ENCODE measurements at regions not wholly inside any gene's neighbourhood (a gene's known extent, or its start where the extent isn't known, plus 50 kb on each side); places are given as distances from the start of the nearest gene placed in this dataset.

- Histone ChIP-seq H3K18ac (ENCODE audit: low read length) (no peak overlapping the region), H2BK120ac (ENCODE audit: low read depth, low read length) (no peak overlapping the region), H3K9ac (ENCODE audit: low read length) (no peak overlapping the region), H3K56ac (ENCODE audit: low read length) (no peak overlapping the region), H2BK5ac (ENCODE audit: low read length) (no peak overlapping the region), H4K5ac (ENCODE audit: low read length) (no peak overlapping the region), H3K4me2 (ENCODE audit: low read length) (no peak overlapping the region), H3K23ac (ENCODE audit: low read length) (no peak overlapping the region), H3K27ac (ENCODE audit: low read depth, low read length) (no peak overlapping the region), H3K4ac (ENCODE audit: low read depth, low read length) (no peak overlapping the region), H2BK15ac (replicated peaks; ENCODE audit: low read depth) (no peak overlapping the region), H3K36me3 (ENCODE audit: control insufficient read depth, insufficient read depth, low read length) (no peaks in the 10 kb centered on the region), H3K4me3 (ENCODE audit: low read length) (no peak overlapping the region), H3K79me2 (ENCODE audit: control insufficient read depth, insufficient read depth, low read length) (no peaks in the 10 kb centered on the region), H2AK5ac (ENCODE audit: low read length) (no peak overlapping the region), H4K8ac (ENCODE audit: low read depth, low read length) (no peak overlapping the region), H3K27me3 (ENCODE audit: insufficient read depth, low read length, poor library complexity) (no peaks in the 10 kb centered on the region), H3K4me1 (ENCODE audit: control insufficient read depth, low read depth, low read length) (peaks cover 2% of the 10 kb centered on the region), H3K79me1 (ENCODE audit: low read length) (no peaks in the 10 kb centered on the region)
- DNase-seq = no peak
- WGBS (ENCODE audit: extremely low coverage, insufficient coverage, low lambda C conversion rate) = no CpG with 5 or more reads among the region's 1 CpG
Observed at GRCh38 chr12:59386236-59386635, 209.6 kb upstream of the SLC16A7 start.

DNA sequence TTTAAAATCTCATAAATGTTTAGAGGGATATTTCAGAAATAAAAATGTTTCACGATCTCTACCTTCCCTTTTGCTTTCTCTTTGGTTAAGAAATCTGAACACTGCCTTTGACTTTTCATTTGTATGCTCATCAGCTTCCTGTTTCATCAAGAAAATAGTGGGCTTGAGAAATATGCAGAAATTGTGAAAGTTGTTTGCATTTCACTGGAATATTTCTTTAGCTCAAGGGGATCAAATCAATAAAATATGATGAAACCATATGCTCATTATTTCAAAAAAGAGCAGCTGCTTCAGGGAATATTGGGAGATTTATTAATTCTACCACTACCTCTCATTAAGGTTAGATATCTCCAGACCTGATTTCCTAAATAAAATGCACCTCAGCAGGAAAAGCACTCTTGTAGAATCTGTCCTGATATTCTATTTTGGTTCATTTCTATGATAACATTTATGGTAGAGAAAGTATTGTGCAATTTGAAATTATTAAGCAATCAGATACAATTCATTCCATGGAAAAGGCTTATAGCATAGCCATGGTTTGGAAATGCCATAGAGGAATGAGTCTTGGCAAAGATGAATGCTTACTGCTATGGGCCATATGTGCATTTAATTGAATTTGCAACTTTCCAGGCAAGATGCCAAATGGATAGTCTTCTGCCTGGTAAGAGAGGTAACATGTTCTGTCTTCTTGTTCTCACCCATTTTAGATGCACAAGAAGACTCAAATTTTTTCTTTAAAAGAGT lies 212.6 kb upstream of the SLC16A7 start:
- Histone ChIP-seq H3K79me2 (ENCODE audit: control insufficient read depth, insufficient read depth, low read length) (no peaks in the 10 kb centered on the region), H4K5ac (ENCODE audit: low read length) (no peak overlapping the region), H2BK15ac (replicated peaks; ENCODE audit: low read depth) (no peak overlapping the region), H3K23ac (ENCODE audit: low read length) (no peak overlapping the region), H3K27me3 (ENCODE audit: insufficient read depth, low read length, poor library complexity) (no peaks in the 10 kb centered on the region), H3K79me1 (ENCODE audit: low read length) (no peaks in the 10 kb centered on the region), H3K4me2 (ENCODE audit: low read length) (no peak overlapping the region), H3K27ac (ENCODE audit: low read depth, low read length) (no peak overlapping the region), H2BK5ac (ENCODE audit: low read length) (no peak overlapping the region), H3K56ac (ENCODE audit: low read length) (no peak overlapping the region), H3K18ac (ENCODE audit: low read length) (no peak overlapping the region), H2AK5ac (ENCODE audit: low read length) (no peak overlapping the region), H3K4me1 (ENCODE audit: control insufficient read depth, low read depth, low read length) (peaks cover 2% of the 10 kb centered on the region), H3K4me3 (ENCODE audit: low read length) (no peak overlapping the region), H2BK120ac (ENCODE audit: low read depth, low read length) (no peak overlapping the region), H3K9ac (ENCODE audit: low read length) (no peak overlapping the region), H3K4ac (ENCODE audit: low read depth, low read length) (no peak overlapping the region), H4K8ac (ENCODE audit: low read depth, low read length) (no peak overlapping the region), H3K36me3 (ENCODE audit: control insufficient read depth, insufficient read depth, low read length) (no peaks in the 10 kb centered on the region)
- no CpG with 5 or more reads among the region's 1 CpG for WGBS (ENCODE audit: extremely low coverage, insufficient coverage, low lambda C conversion rate)
- no peak for DNase-seq

GRCh38 chr12:59382282-59383078 lies 213.3 kb upstream of the SLC16A7 start:
- Histone ChIP-seq H4K5ac (ENCODE audit: low read length) (no peak overlapping the region), H3K56ac (ENCODE audit: low read length) (no peak overlapping the region), H3K4ac (ENCODE audit: low read depth, low read length) (no peak overlapping the region), H3K4me3 (ENCODE audit: low read length) (no peak overlapping the region), H2BK5ac (ENCODE audit: low read length) (no peak overlapping the region), H3K23ac (ENCODE audit: low read length) (no peak overlapping the region), H3K4me1 (ENCODE audit: control insufficient read depth, low read depth, low read length) (peaks cover 2% of the 10 kb centered on the region), H3K36me3 (ENCODE audit: control insufficient read depth, insufficient read depth, low read length) (no peaks in the 10 kb centered on the region), H3K79me2 (ENCODE audit: control insufficient read depth, insufficient read depth, low read length) (no peaks in the 10 kb centered on the region), H3K79me1 (ENCODE audit: low read length) (no peaks in the 10 kb centered on the region), H3K27me3 (ENCODE audit: insufficient read depth, low read length, poor library complexity) (no peaks in the 10 kb centered on the region), H2BK120ac (ENCODE audit: low read depth, low read length) (no peak overlapping the region), H3K4me2 (ENCODE audit: low read length) (no peak overlapping the region), H2AK5ac (ENCODE audit: low read length) (no peak overlapping the region), H3K18ac (ENCODE audit: low read length) (no peak overlapping the region), H4K8ac (ENCODE audit: low read depth, low read length) (no peak overlapping the region), H3K9ac (ENCODE audit: low read length) (no peak overlapping the region), H2BK15ac (replicated peaks; ENCODE audit: low read depth) (no peak overlapping the region), H3K27ac (ENCODE audit: low read depth, low read length) (no peak overlapping the region)
- no CpG with 5 or more reads among the region's 3 CpGs for WGBS (ENCODE audit: extremely low coverage, insufficient coverage, low lambda C conversion rate)
- DNase-seq = no peak

DNA sequence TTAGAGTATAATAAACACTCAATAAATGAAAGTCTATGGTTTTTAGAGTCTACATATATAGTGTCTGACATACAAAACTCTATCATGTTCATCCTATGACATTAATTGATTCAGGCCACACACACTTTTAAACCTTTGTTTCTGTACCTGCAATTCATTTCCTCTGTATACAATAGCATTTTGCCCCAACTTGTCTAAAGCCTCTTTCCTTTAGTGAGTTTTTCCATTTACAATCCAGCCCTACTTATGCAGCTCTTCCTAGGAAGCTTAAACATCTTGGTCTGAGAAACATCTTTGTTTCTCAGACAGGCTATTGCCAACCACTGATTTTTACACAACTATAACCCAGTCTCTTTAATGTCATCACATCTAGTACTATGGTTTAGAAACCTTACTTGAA lies 214.7 kb upstream of the SLC16A7 start:
- no peak for DNase-seq
- Histone ChIP-seq H3K27ac (ENCODE audit: low read depth, low read length) (no peak overlapping the region), H3K79me2 (ENCODE audit: control insufficient read depth, insufficient read depth, low read length) (no peaks in the 10 kb centered on the region), H3K9ac (ENCODE audit: low read length) (no peak overlapping the region), H3K4ac (ENCODE audit: low read depth, low read length) (no peak overlapping the region), H3K27me3 (ENCODE audit: insufficient read depth, low read length, poor library complexity) (no peaks in the 10 kb centered on the region), H3K56ac (ENCODE audit: low read length) (no peak overlapping the region), H2BK120ac (ENCODE audit: low read depth, low read length) (no peak overlapping the region), H3K36me3 (ENCODE audit: control insufficient read depth, insufficient read depth, low read length) (no peaks in the 10 kb centered on the region), H2BK15ac (replicated peaks; ENCODE audit: low read depth) (no peak overlapping the region), H3K18ac (ENCODE audit: low read length) (no peak overlapping the region), H3K23ac (ENCODE audit: low read length) (no peak overlapping the region), H2AK5ac (ENCODE audit: low read length) (no peak overlapping the region), H3K4me1 (ENCODE audit: control insufficient read depth, low read depth, low read length) (peaks cover 2% of the 10 kb centered on the region), H4K5ac (ENCODE audit: low read length) (no peak overlapping the region), H2BK5ac (ENCODE audit: low read length) (no peak overlapping the region), H3K4me2 (ENCODE audit: low read length) (no peak overlapping the region), H3K79me1 (ENCODE audit: low read length) (no peaks in the 10 kb centered on the region), H3K4me3 (ENCODE audit: low read length) (no peak overlapping the region), H4K8ac (ENCODE audit: low read depth, low read length) (no peak overlapping the region)

DNA sequence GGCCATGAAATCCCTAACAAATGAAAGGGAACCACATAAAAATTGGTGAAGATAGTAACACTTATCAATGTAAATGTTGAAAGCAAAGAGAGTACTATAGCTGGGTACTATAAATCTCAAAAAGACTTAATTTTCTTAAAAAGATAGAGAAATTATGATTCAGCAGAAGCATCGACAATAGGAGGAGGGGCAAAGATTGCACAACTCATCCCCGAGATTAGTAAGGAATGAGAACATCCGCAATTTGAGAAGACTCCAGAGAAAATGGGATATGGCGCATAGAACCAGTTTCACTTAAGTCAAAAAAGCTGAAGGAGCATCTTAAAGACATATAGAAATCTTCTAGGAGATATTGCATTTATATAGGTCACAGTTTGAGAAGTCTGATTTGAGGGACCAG lies 220.2 kb upstream of the SLC16A7 start:
- H3K23ac ChIP-seq (ENCODE audit: low read length) = no peak overlapping the region
- no peaks in the 10 kb centered on the region for H3K36me3 ChIP-seq (ENCODE audit: control insufficient read depth, insufficient read depth, low read length)
- no peak overlapping the region for H3K56ac ChIP-seq (ENCODE audit: low read length)
- no CpG with 5 or more reads among the region's 4 CpGs for WGBS (ENCODE audit: extremely low coverage, insufficient coverage, low lambda C conversion rate)
- no peak overlapping the region for H4K5ac ChIP-seq (ENCODE audit: low read length)
- H3K27ac ChIP-seq (ENCODE audit: low read depth, low read length) = no peak overlapping the region
- H3K4me2 ChIP-seq (ENCODE audit: low read length) = no peak overlapping the region
- no peak overlapping the region for H3K9ac ChIP-seq (ENCODE audit: low read length)
- no peak overlapping the region for H3K4me3 ChIP-seq (ENCODE audit: low read length)
- no peaks in the 10 kb centered on the region for H3K4me1 ChIP-seq (ENCODE audit: control insufficient read depth, low read depth, low read length)
- H3K79me2 ChIP-seq (ENCODE audit: control insufficient read depth, insufficient read depth, low read length) = no peaks in the 10 kb centered on the region
- H2AK5ac ChIP-seq (ENCODE audit: low read length) = no peak overlapping the region
- no peak for DNase-seq
- H4K8ac ChIP-seq (ENCODE audit: low read depth, low read length) = no peak overlapping the region
- no peaks in the 10 kb centered on the region for H3K79me1 ChIP-seq (ENCODE audit: low read length)
- no peak overlapping the region for H2BK120ac ChIP-seq (ENCODE audit: low read depth, low read length)
- no peak overlapping the region for H3K18ac ChIP-seq (ENCODE audit: low read length)
- no peak overlapping the region for H2BK15ac ChIP-seq (replicated peaks; ENCODE audit: low read depth)
- no peaks in the 10 kb centered on the region for H3K27me3 ChIP-seq (ENCODE audit: insufficient read depth, low read length, poor library complexity)
- no peak overlapping the region for H3K4ac ChIP-seq (ENCODE audit: low read depth, low read length)
- H2BK5ac ChIP-seq (ENCODE audit: low read length) = no peak overlapping the region

Data from mesendoderm (in vitro differentiated cells).